ENCODE measurements at regions not wholly inside any gene's neighbourhood (a gene's known extent, or its start where the extent isn't known, plus 50 kb on each side); places are given as distances from the start of the nearest gene placed in this dataset.

DNA sequence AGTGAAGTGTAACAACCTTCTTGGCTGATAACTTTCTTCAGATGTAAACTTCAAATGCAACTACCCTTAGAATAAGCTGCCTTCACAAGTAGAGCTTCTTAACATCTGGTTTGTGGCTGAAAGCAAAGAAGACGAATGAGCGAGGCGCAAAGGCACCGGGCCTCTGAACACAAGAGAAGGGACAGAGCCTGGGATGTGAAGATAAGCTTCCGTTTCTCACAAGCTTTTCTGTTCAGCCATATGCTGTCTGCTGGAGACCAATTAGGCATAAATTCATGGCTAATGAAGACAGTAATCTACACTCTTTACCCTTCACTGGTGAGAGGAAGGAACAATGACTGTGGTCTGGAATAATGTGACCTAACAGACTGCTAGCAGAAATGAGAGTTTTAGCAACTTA, 195.2 kb downstream of the ATXN7L3B start:
- TF ChIP-seq CTCF (IDR thresholded peaks at IDR 0.05) (no peak), POLR2A (IDR thresholded peaks at IDR 0.05) (no peak)
